ENCODE measurements at regions not wholly inside any gene's neighbourhood (a gene's known extent, or its start where the extent isn't known, plus 50 kb on each side); places are given as distances from the start of the nearest gene placed in this dataset.

- DNase-seq (no peak), ATAC-seq (no peak)
- TF ChIP-seq, protein P1, sequence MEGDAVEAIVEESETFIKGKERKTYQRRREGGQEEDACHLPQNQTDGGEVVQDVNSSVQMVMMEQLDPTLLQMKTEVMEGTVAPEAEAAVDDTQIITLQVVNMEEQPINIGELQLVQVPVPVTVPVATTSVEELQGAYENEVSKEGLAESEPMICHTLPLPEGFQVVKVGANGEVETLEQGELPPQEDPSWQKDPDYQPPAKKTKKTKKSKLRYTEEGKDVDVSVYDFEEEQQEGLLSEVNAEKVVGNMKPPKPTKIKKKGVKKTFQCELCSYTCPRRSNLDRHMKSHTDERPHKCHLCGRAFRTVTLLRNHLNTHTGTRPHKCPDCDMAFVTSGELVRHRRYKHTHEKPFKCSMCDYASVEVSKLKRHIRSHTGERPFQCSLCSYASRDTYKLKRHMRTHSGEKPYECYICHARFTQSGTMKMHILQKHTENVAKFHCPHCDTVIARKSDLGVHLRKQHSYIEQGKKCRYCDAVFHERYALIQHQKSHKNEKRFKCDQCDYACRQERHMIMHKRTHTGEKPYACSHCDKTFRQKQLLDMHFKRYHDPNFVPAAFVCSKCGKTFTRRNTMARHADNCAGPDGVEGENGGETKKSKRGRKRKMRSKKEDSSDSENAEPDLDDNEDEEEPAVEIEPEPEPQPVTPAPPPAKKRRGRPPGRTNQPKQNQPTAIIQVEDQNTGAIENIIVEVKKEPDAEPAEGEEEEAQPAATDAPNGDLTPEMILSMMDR (IDR thresholded peaks at IDR 0.05): no peak
- intact Hi-C loops (cut with DNase I, micrococcal nuclease): no loop called here
- Histone ChIP-seq H3K4me3 (no peak overlapping the region), H3K9me3 (peaks cover 35% of the 10 kb centered on the region), H3K36me3 (ENCODE audit: low read depth) (no peaks in the 10 kb centered on the region), H3K4me1 (ENCODE audit: low read depth) (no peaks in the 10 kb centered on the region)
Observed at GRCh38 chr18:1261054-1261453, 356.4 kb downstream of the ADCYAP1 start.

DNA sequence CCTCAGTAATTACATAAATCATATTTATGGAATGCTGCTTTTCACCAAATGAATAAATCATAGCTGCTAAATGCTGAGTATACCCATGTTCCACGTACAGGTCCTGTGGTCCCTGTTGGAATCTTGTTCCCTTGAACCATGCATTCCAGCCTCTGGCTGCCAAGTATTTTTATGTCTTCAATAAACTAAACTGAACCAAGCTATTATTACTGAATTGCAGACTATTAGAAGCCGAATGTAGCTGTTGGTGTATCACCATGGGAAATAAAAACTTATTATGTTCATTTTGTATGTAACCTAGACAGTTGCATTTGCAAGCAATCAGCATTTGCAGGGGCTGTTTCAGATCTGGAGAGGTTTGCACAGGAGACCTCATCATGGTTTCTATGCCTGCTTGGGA is 362.4 kb downstream of the ADCYAP1 start:
- H3K9me3 ChIP-seq: peaks cover 25% of the 10 kb centered on the region
- no peaks in the 10 kb centered on the region for H3K4me1 ChIP-seq (ENCODE audit: low read depth)
- H3K4me3 ChIP-seq: no peak overlapping the region
- DNase-seq: no peak
- no peaks in the 10 kb centered on the region for H3K36me3 ChIP-seq (ENCODE audit: low read depth)
- ATAC-seq: no peak
- TF ChIP-seq, protein P1 (IDR thresholded peaks at IDR 0.05): no peak
- intact Hi-C loops (cut with DNase I, micrococcal nuclease): no loop called here

- Histone ChIP-seq H3K36me3 (ENCODE audit: low read depth) (no peaks in the 10 kb centered on the region), H3K4me3 (no peak overlapping the region), H3K9me3 (peaks cover 22% of the 10 kb centered on the region), H3K4me1 (ENCODE audit: low read depth) (no peaks in the 10 kb centered on the region)
- TF ChIP-seq, protein P1 (IDR thresholded peaks at IDR 0.05): no peak
- intact Hi-C loops (cut with DNase I, micrococcal nuclease): no loop called here
- no peak for ATAC-seq
- DNase-seq: no peak
Observed at GRCh38 chr18:1270081-1270480, 365.4 kb downstream of the ADCYAP1 start.

DNA sequence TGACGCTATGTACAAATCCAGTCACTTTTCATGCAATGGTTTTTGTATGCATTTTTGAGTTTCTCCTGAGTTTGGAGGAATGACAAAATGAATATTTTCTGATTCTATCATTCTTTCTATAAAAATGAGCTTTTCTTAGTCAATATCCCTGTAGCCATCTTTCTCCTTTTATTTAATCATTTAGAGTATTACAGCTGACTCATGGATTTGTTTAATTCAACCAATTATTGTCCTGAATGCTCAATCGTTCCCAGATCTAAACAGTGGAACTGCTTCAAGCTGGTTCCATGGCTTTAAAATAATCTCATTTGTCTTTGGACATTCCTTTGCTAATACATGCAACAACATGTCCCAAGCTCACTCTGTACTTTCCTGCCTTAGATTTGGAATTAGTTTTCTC is 368.8 kb downstream of the ADCYAP1 start:
- no peak for DNase-seq
- Histone ChIP-seq H3K4me1 (ENCODE audit: low read depth) (no peaks in the 10 kb centered on the region), H3K36me3 (ENCODE audit: low read depth) (no peaks in the 10 kb centered on the region), H3K4me3 (no peak overlapping the region), H3K9me3 (peaks cover 34% of the 10 kb centered on the region)
- TF ChIP-seq, protein P1 (IDR thresholded peaks at IDR 0.05): no peak
- intact Hi-C loops (cut with DNase I, micrococcal nuclease): no loop called here
- ATAC-seq: no peak

DNA sequence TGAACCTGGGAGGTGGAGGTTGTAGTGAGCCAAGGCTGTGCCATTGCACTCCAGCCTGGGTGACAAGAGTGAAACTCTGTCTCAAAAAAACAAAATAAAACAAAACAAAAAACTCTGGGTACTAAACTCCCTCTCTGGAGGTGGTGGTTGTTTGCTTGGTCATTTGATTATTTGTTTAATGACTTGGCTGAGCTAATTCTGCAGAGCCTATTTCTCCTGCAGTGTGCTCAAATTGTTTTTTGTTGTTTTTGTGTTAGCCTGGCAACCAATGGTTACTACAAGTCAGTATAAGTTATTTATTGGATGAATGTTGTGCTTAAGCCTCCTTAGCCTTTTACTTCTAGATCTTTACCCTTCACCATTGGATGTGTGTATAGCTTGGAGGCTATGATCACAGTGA is 387.5 kb downstream of the ADCYAP1 start:
- Histone ChIP-seq H3K9me3 (peaks cover 39% of the 10 kb centered on the region), H3K4me3 (no peak overlapping the region), H3K4me1 (ENCODE audit: low read depth) (no peaks in the 10 kb centered on the region), H3K36me3 (ENCODE audit: low read depth) (no peaks in the 10 kb centered on the region)
- ATAC-seq (no peak), DNase-seq (no peak)
- intact Hi-C loops (cut with DNase I, micrococcal nuclease): no loop called here
- TF ChIP-seq, protein P1 (IDR thresholded peaks at IDR 0.05): no peak

GRCh38 chr18:1294229-1294628 is 389.6 kb downstream of the ADCYAP1 start:
- Histone ChIP-seq H3K4me3 (no peak overlapping the region), H3K9me3 (peaks cover 50% of the 10 kb centered on the region), H3K36me3 (ENCODE audit: low read depth) (no peaks in the 10 kb centered on the region), H3K4me1 (ENCODE audit: low read depth) (no peaks in the 10 kb centered on the region)
- DNase-seq: no peak
- ATAC-seq: no peak
- intact Hi-C loops (cut with DNase I, micrococcal nuclease): no loop called here
- TF ChIP-seq, protein P1 (IDR thresholded peaks at IDR 0.05): no peak

Data from mucosa of descending colon (tissue), 3 donors.